ENCODE measurements at regions not wholly inside any gene's neighbourhood (a gene's known extent, or its start where the extent isn't known, plus 50 kb on each side); places are given as distances from the start of the nearest gene placed in this dataset.

- TF ChIP-seq TBP (optimal IDR thresholded peaks at IDR 0.05; ENCODE audit: low read depth, low read length) (no peak), BCOR (IDR thresholded peaks at IDR 0.05) (peak; percentile 61), KLF6 (CRISPR knock-in tag; IDR thresholded peaks at IDR 0.05; ENCODE audit: borderline replicate concordance) (0 out of 2 replicates have a peak, but pooled peaks have one; percentile 7), BACH1 (tag; IDR thresholded peaks at IDR 0.05) (0 out of 2 replicates have a peak, but pooled peaks have one; percentile 43), CREB3 (tag; conservative IDR thresholded peaks at IDR 0.05; ENCODE audit: low read depth) (no peak), RAD21 (CRISPR knock-in tag; conservative IDR thresholded peaks at IDR 0.05 in 1 of 2, IDR thresholded peaks at IDR 0.05 in 1 of 2) (peak; percentile 13 to 30; a peak in 1 of 4 replicates), GABPB1 (CRISPR knock-in tag; IDR thresholded peaks at IDR 0.05) (peak; percentile 80), BHLHE40 (IDR thresholded peaks at IDR 0.05; ENCODE audit: low read length) (peak; percentile 57; the same call in 1 of the 2 replicates), MTA3 (IDR thresholded peaks at IDR 0.05; ENCODE audit: borderline replicate concordance) (0 out of 2 replicates have a peak, but pooled peaks have one; percentile 62), MAZ (CRISPR knock-in tag; conservative IDR thresholded peaks at IDR 0.05 in 1 of 2, IDR thresholded peaks at IDR 0.05 in 1 of 2) (no peak), NCOA1 (IDR thresholded peaks at IDR 0.05; ENCODE audit: low read depth) (peak; percentile 28; the same call in 1 of the 2 replicates), NR4A1 (CRISPR knock-in tag; IDR thresholded peaks at IDR 0.05) (no peak), NR4A1 (tag; IDR thresholded peaks at IDR 0.05) (peak; percentile 55; the same call in 1 of the 2 replicates), NR2C2 (CRISPR knock-in tag; IDR thresholded peaks at IDR 0.05) (peak; percentile 12; the same call in 1 of the 2 replicates), NR2C2 (tag; IDR thresholded peaks at IDR 0.05) (peak; percentile 70), ETS1 (conservative IDR thresholded peaks at IDR 0.05; ENCODE audit: control insufficient read depth, low read depth, low read length) (0 out of 2 replicates have a peak, but pooled peaks have one; percentile 39), ADNP (tag; IDR thresholded peaks at IDR 0.05) (no peak), SRF (CRISPR knock-in tag; IDR thresholded peaks at IDR 0.05) (0 out of 4 replicates have a peak, but pooled peaks of 1 of the 2 experiments have one; percentile 30), NR2C1 (IDR thresholded peaks at IDR 0.05) (no peak), NR2C1 (tag; IDR thresholded peaks at IDR 0.05) (peak; percentile 76), DEAF1 (CRISPR knock-in tag; IDR thresholded peaks at IDR 0.05) (no peak), CCAR2 (IDR thresholded peaks at IDR 0.05; ENCODE audit: low read depth, low read length) (no peak), LEF1 (IDR thresholded peaks at IDR 0.05) (peak; percentile 55; the same call in 1 of the 2 replicates), RUNX1 (IDR thresholded peaks at IDR 0.05; ENCODE audit: low read depth) (peak; percentile 74; the same call in 1 of the 2 replicates), CBFA2T3 (IDR thresholded peaks at IDR 0.05) (peak; percentile 65), MTF1 (CRISPR knock-in tag; IDR thresholded peaks at IDR 0.05; ENCODE audit: borderline replicate concordance) (no peak)
Measured at GRCh38 chr6:43887906-43888683, 118.1 kb downstream of the VEGFA start (continued).

Data from K562 (cell line).